ENCODE measurements at regions not wholly inside any gene's neighbourhood (a gene's known extent, or its start where the extent isn't known, plus 50 kb on each side); places are given as distances from the start of the nearest gene placed in this dataset.

- TF ChIP-seq EZH2 (IDR thresholded peaks at IDR 0.05; ENCODE audit: low read depth, unreplicated experiment) (no peak), EZH2phosphoT487 (IDR thresholded peaks at IDR 0.05; ENCODE audit: unreplicated experiment) (no peak), CTCF (conservative IDR thresholded peaks at IDR 0.05; ENCODE audit: low read depth in 2 of 2) (no peak), JUNB (IDR thresholded peaks at IDR 0.05; ENCODE audit: unreplicated experiment) (no peak), POLR2AphosphoS5 (IDR thresholded peaks at IDR 0.05; ENCODE audit: low read depth) (no peak), REST (IDR thresholded peaks at IDR 0.05; ENCODE audit: unreplicated experiment) (no peak)
These were observed 325.4 kb downstream of the JRKL start for GRCh38 chr11:96715208-96715607.

Data from GM23338 (cell line).